T-helper 2 cell treated with Interferon-gamma antibody and Interleukin-4, amounts not matched to agents 5 μg/mL and 100 μg/mL, for 36 hours (primary cell): ENCODE measurements at regions not wholly inside any gene's neighbourhood (a gene's known extent, or its start where the extent isn't known, plus 50 kb on each side); places are given as distances from the start of the nearest gene placed in this dataset.
"Not testable (repeated sequence)": the region's sequence is repeated elsewhere in the genome, so short reads cannot be mapped to it uniquely, and the experiment has no call there.

Experiments used
- DNase-seq: peaks from one replicate; pipeline ENCODE4 v3.0.0; 2021; ENCODE audit warnings: low spot score
- H3K27ac Mint-ChIP-seq: one replicate; pipeline ENCODE4 v1.8.0; 2021; ENCODE audit warnings: mild to moderate bottlenecking, mixed read lengths
- H3K27me3 Mint-ChIP-seq: one replicate; pipeline ENCODE4 v1.8.0; 2021; ENCODE audit warnings: low read depth, mixed read lengths
- H3K36me3 Mint-ChIP-seq: one replicate; pipeline ENCODE4 v1.8.0; 2021; ENCODE audit warnings: low read depth, mixed read lengths
- H3K4me1 Mint-ChIP-seq: one replicate; pipeline ENCODE4 v1.8.0; 2021; ENCODE audit warnings: low read depth, mixed read lengths
- H3K4me3 Mint-ChIP-seq: one replicate; pipeline ENCODE4 v1.8.0; 2022; ENCODE audit warnings: mild to moderate bottlenecking, moderate library complexity, mixed read lengths
- H3K9me3 Mint-ChIP-seq: one replicate; pipeline ENCODE4 v1.8.0; 2021; ENCODE audit warnings: mixed read lengths

GRCh38 chr6:141829566-141830360 lies 303.0 kb upstream of the GJE1 start:
- Mint-ChIP-seq H3K9me3 (no peaks in the 10 kb centered on the region), H3K27ac (no peak overlapping the region), H3K27me3 (no peaks in the 10 kb centered on the region), H3K4me3 (no peak overlapping the region), H3K36me3 (no peaks in the 10 kb centered on the region), H3K4me1 (no peaks in the 10 kb centered on the region)
- DNase-seq = no peak

- no peak for DNase-seq
- peaks cover 4% of the 10 kb centered on the region for H3K9me3 Mint-ChIP-seq
- H3K4me3 Mint-ChIP-seq = no peak overlapping the region
- H3K27ac Mint-ChIP-seq = no peak overlapping the region
- H3K4me1 Mint-ChIP-seq = no peaks in the 10 kb centered on the region
- no peaks in the 10 kb centered on the region for H3K27me3 Mint-ChIP-seq
- no peaks in the 10 kb centered on the region for H3K36me3 Mint-ChIP-seq
Measured at GRCh38 chr6:141824350-141824749, 308.4 kb upstream of the GJE1 start.

- H3K36me3 Mint-ChIP-seq, H3K4me1 Mint-ChIP-seq, H3K27me3 Mint-ChIP-seq, H3K9me3 Mint-ChIP-seq, H3K27ac Mint-ChIP-seq, H3K4me3 Mint-ChIP-seq, DNase-seq: not testable (repeated sequence)
Measured at GRCh38 chr6:141815039-141815438, 317.7 kb upstream of the GJE1 start.

GRCh38 chr6:141809901-141810300 lies 322.8 kb upstream of the GJE1 start:
- no peak overlapping the region for H3K4me3 Mint-ChIP-seq

GRCh38 chr6:141808662-141809061 lies 324.1 kb upstream of the GJE1 start:
- Mint-ChIP-seq H3K9me3 (no peaks in the 10 kb centered on the region), H3K4me3 (no peak overlapping the region), H3K27ac (no peak overlapping the region), H3K36me3 (no peaks in the 10 kb centered on the region), H3K4me1 (no peaks in the 10 kb centered on the region), H3K27me3 (no peaks in the 10 kb centered on the region)
- no peak for DNase-seq

More at GRCh38 chr6:141809901-141810300, 322.8 kb upstream of the GJE1 start:
- H3K27ac Mint-ChIP-seq = no peak overlapping the region
- H3K27me3 Mint-ChIP-seq = no peaks in the 10 kb centered on the region
- H3K4me1 Mint-ChIP-seq = no peaks in the 10 kb centered on the region
- no peak for DNase-seq
- no peaks in the 10 kb centered on the region for H3K9me3 Mint-ChIP-seq
- H3K36me3 Mint-ChIP-seq = no peaks in the 10 kb centered on the region

- not testable (repeated sequence) for H3K36me3 Mint-ChIP-seq, H3K27me3 Mint-ChIP-seq, H3K9me3 Mint-ChIP-seq, H3K27ac Mint-ChIP-seq, DNase-seq, H3K4me3 Mint-ChIP-seq, H3K4me1 Mint-ChIP-seq
Measured at GRCh38 chr6:141800973-141801372, 331.8 kb upstream of the GJE1 start.

- Mint-ChIP-seq H3K27me3 (no peaks in the 10 kb centered on the region), H3K4me3 (no peak overlapping the region), H3K36me3 (no peaks in the 10 kb centered on the region), H3K4me1 (no peaks in the 10 kb centered on the region), H3K27ac (no peak overlapping the region), H3K9me3 (no peaks in the 10 kb centered on the region)
- DNase-seq = no peak
Measured at GRCh38 chr6:141790921-141791320, 341.8 kb upstream of the GJE1 start.

- H3K9me3 Mint-ChIP-seq = no peaks in the 10 kb centered on the region
- H3K36me3 Mint-ChIP-seq = no peaks in the 10 kb centered on the region
- H3K4me1 Mint-ChIP-seq = no peaks in the 10 kb centered on the region
- no peak overlapping the region for H3K4me3 Mint-ChIP-seq
- no peaks in the 10 kb centered on the region for H3K27me3 Mint-ChIP-seq
- no peak overlapping the region for H3K27ac Mint-ChIP-seq
- DNase-seq = no peak
Measured at GRCh38 chr6:141788096-141788495, 344.6 kb upstream of the GJE1 start.

- no peaks in the 10 kb centered on the region for H3K36me3 Mint-ChIP-seq
Measured at GRCh38 chr6:141783585-141783984, 349.1 kb upstream of the GJE1 start.

GRCh38 chr6:141780296-141780695 lies 352.4 kb upstream of the GJE1 start:
- H3K27ac Mint-ChIP-seq = no peak overlapping the region
- H3K36me3 Mint-ChIP-seq = no peaks in the 10 kb centered on the region
- no peak for DNase-seq
- H3K4me1 Mint-ChIP-seq = no peaks in the 10 kb centered on the region
- no peak overlapping the region for H3K4me3 Mint-ChIP-seq
- no peaks in the 10 kb centered on the region for H3K9me3 Mint-ChIP-seq
- no peaks in the 10 kb centered on the region for H3K27me3 Mint-ChIP-seq

More at GRCh38 chr6:141783585-141783984, 349.1 kb upstream of the GJE1 start:
- H3K27ac Mint-ChIP-seq = no peak overlapping the region
- H3K27me3 Mint-ChIP-seq = no peaks in the 10 kb centered on the region
- H3K4me1 Mint-ChIP-seq = no peaks in the 10 kb centered on the region
- no peaks in the 10 kb centered on the region for H3K9me3 Mint-ChIP-seq
- H3K4me3 Mint-ChIP-seq = no peak overlapping the region
- no peak for DNase-seq

GRCh38 chr6:141764388-141764787 lies 368.3 kb upstream of the GJE1 start:
- no peak overlapping the region for H3K4me3 Mint-ChIP-seq
- DNase-seq = no peak

GRCh38 chr6:141758430-141758829 lies 374.3 kb upstream of the GJE1 start:
- Mint-ChIP-seq H3K27ac (no peak overlapping the region), H3K36me3 (no peaks in the 10 kb centered on the region), H3K27me3 (no peaks in the 10 kb centered on the region), H3K4me3 (no peak overlapping the region), H3K9me3 (no peaks in the 10 kb centered on the region), H3K4me1 (no peaks in the 10 kb centered on the region)
- no peak for DNase-seq

More at GRCh38 chr6:141764388-141764787, 368.3 kb upstream of the GJE1 start:
- Mint-ChIP-seq H3K9me3 (no peaks in the 10 kb centered on the region), H3K27me3 (no peaks in the 10 kb centered on the region), H3K4me1 (no peaks in the 10 kb centered on the region), H3K27ac (no peak overlapping the region), H3K36me3 (no peaks in the 10 kb centered on the region)

GRCh38 chr6:141753180-141753579 lies 379.5 kb upstream of the GJE1 start:
- Mint-ChIP-seq H3K4me3 (no peak overlapping the region), H3K36me3 (no peaks in the 10 kb centered on the region), H3K27me3 (no peaks in the 10 kb centered on the region), H3K27ac (no peak overlapping the region), H3K9me3 (no peaks in the 10 kb centered on the region), H3K4me1 (no peaks in the 10 kb centered on the region)
- DNase-seq = no peak

- DNase-seq = no peak
- no peak overlapping the region for H3K27ac Mint-ChIP-seq
- H3K27me3 Mint-ChIP-seq = no peaks in the 10 kb centered on the region
- H3K4me1 Mint-ChIP-seq = no peaks in the 10 kb centered on the region
- H3K4me3 Mint-ChIP-seq = no peak overlapping the region
- no peaks in the 10 kb centered on the region for H3K9me3 Mint-ChIP-seq
- no peaks in the 10 kb centered on the region for H3K36me3 Mint-ChIP-seq
Measured at GRCh38 chr6:141752677-141753076, 380.0 kb upstream of the GJE1 start.

- not testable (repeated sequence) for H3K27ac Mint-ChIP-seq, H3K27me3 Mint-ChIP-seq, H3K4me3 Mint-ChIP-seq, H3K9me3 Mint-ChIP-seq, H3K4me1 Mint-ChIP-seq, H3K36me3 Mint-ChIP-seq, DNase-seq
Measured at GRCh38 chr6:141746324-141746723, 386.4 kb upstream of the GJE1 start.
